ENCODE measurements at regions not wholly inside any gene's neighbourhood (a gene's known extent, or its start where the extent isn't known, plus 50 kb on each side); places are given as distances from the start of the nearest gene placed in this dataset.

DNA sequence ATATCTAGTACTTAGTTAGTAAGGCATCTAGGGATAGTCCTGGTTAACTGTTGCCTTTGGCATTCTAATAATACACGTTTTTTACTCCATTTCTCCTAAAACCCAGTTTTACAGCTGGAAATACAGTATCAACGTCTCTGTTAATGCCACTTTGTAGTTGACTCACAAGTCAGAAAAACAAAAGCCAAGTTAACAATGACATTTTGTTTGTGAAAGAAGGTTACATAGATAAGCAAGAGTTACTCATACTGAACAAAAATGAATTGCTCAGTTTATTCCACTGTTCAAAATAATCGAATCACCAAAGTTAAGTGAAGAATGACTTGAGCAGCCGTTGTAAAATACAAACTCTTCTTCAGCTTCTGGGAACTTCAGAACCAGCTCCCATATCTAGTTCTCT, 540.3 kb downstream of the ETS1 start:
- no peak for ATAC-seq
- DNase-seq, result no peak
- intact Hi-C loops (cut with DNase I, micrococcal nuclease), result no loop called here

DNA sequence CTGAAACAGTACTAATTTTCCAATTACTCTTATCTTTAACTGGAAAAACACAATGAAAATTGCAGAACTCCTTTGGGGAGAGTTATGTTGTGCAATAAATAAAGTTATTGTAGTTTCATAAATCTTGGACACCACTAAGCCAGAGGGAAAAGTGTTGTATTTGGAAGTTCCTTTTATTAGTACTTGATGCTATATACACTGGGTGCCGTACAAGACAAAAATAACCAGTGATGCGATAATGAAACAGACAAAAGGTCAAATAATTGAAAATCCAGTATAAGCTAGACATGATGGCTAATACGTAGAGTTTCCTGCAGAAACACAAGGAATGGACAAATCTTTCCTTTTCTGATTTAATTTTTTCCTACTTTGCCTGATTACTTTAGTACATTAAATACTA, 541.1 kb downstream of the ETS1 start:
- ATAC-seq, result no peak
- intact Hi-C loops (cut with DNase I, micrococcal nuclease), result no loop called here
- no peak for DNase-seq

DNA sequence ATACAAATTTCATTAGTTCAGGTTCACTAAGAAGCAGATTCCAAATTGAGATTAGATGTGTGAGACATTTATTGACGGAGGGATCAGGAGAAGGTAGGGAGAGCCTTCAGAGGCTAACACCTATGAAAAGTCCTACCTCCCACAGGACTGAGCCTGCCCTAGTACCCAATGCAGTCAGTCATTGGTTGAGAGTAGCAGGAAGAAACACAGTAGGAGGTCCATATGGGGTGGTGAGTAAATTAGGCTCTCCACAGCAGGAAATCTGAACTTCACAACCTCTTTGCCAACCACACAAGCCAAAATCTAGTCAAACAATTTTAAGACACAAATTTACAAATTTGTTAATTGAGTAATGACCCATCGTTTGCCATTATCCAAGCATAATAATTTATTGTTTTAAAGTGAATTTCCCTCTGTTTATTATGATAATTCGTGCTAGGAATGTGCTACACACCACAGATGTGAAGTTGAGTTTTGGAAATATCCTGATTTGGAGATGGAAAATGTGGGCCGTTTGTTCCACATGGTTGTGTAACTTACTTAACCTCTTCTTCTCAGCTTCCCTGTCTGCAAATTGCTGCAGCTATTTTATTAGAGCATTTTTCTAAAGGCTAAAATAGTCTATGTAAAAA, 542.1 kb downstream of the ETS1 start:
- DNase-seq (no peak), ATAC-seq (no peak)
- intact Hi-C loops (cut with DNase I, micrococcal nuclease), result no loop called here

DNA sequence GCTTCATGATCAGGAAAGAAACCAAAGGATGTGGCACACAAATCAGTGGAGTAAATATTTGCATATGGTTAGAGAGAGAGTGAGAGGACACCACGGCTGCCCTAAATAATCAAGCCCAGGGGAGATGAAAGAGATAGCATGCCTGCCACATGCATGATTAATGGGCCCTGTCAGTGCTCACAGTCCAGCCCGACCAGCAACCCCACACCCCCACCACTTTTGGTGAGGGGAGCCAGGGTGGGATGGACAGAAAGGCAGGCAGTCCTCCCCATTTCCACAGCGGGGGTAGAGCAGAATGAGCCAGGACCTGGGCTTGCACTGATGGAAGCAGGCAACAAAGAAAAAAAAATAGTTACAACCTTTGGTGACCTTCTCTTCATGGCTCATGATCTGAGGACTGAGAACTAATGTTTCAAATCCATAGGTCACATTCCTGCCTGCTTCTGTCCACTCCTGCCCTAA, 545.0 kb downstream of the ETS1 start:
- ATAC-seq, result no peak
- intact Hi-C loops (cut with DNase I, micrococcal nuclease), result no loop called here

DNA sequence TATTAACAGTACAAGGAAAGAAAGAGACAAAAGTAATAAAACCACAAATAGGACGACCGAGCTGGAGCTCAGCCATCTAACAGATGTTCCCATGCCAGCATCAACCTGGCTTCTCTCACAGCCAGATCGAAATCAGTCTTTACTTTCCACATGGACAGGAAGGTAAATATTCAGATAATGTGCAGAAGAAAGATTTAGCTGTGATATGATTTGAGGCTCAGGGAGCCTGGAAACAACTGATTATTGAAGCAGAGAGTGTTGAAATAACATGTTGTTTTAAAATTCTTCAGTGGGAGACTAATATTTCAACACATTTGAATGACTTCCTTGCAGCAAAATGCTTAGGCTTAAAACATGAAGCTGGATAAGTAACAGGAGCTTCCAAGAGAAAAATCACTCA, 546.8 kb downstream of the ETS1 start:
- ATAC-seq (no peak), DNase-seq (no peak)
- intact Hi-C loops (cut with DNase I, micrococcal nuclease), result no loop called here

More for the DNA sequence above, 545.0 kb downstream of the ETS1 start:
- no peak for DNase-seq

DNA sequence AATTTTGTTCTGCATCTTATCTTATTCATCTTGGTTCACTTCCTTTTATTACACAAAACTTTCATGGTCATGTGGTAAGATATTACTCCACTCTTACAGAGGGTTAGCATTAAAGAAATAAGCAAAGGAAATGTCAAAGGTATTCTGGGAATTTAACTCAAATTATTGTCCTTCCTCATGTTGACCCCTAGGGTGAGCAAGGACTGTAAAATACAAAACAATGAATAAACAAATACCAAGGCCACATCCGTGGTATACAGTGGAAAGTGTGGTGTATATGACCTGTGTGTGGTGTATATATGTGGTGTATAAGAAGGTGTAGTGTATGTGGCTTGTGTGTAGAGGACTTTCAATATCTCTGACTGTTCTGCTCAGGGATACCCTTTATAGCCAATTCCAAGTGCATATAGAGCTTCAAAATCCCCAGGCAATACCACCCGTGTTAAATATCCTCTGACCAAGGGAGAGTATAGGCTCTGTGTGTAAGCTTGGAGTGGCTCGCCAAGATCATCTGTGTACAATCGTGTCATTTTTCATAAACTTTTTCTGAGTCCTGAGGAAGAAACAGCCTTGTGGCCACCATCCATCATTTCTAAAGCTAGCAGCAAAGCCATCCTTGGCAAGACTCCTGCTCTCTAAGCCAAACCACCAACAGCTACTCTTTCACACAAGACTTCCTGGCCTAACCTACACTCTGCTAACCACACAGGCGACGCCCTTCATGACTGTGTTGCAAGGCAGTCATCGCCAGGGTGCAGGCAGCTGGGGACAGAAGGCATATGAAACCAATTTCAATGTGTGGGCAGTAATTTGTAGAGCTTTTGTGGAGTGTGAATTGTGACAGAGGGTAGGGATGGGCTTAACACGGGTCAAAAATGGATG, 548.0 kb downstream of the ETS1 start:
- intact Hi-C loops (cut with DNase I, micrococcal nuclease), result loop anchor here in 1 of 2 donors (10.0 kb wide), 2 partner anchors 115 to 795 kb away; no protein-coding TSS in a partner anchor
- DNase-seq, result peak; percentile 18 to 29
- peak; percentile 44 for ATAC-seq

DNA sequence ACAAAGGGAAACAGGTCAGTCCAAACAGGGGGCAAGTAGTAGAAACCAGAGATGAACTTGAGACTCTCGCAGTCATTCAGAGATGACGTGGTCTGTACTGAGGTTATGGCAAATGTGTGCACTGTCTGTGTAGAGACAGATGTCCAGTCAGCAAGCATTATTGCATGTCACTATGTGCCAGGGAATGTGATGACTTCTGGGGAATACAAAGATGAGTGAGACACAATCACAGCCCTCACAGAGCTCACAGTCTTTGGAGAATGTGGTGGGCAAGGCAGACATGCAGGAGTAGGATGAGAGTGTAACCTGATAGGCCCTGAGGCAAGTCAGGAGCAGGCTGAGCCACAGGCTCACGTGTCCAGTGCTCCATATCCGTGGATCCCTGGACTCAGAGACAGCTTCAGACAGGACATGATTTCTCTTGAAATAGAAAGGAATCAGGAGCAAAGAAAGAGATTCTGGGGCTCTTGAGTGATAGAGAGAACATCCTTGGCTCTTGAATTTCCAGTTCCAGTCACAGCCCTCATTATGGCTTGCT, 550.7 kb downstream of the ETS1 start:
- intact Hi-C loops (cut with DNase I, micrococcal nuclease), result loop anchor here in 1 of 2 donors (10.0 kb wide), 2 partner anchors 118 to 798 kb away; no protein-coding TSS in a partner anchor
- DNase-seq (no peak), ATAC-seq (no peak)

DNA sequence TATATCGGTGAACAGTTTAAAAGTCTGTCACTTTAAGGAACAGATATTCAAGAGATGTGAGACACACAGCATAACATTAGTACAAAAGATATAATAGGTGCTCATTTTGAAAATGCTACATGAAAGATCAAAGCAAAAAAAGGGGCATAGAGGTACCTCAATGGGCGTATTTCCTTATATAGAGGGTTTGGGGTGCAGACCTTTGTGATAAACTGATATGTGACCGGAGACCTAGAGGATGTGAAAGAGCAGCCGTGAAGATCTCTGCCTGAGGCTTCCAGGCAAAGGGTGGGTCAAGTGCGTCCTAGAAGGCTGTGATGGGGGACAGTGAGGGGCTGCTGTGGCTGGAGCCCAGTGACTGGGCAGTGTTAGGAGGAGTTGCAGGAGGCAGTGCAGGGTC, 551.4 kb downstream of the ETS1 start:
- intact Hi-C loops (cut with DNase I, micrococcal nuclease), result loop anchor here in 1 of 2 donors (10.0 kb wide), 2 partner anchors 119 to 799 kb away; no protein-coding TSS in a partner anchor
- DNase-seq (no peak), ATAC-seq (no peak)

DNA sequence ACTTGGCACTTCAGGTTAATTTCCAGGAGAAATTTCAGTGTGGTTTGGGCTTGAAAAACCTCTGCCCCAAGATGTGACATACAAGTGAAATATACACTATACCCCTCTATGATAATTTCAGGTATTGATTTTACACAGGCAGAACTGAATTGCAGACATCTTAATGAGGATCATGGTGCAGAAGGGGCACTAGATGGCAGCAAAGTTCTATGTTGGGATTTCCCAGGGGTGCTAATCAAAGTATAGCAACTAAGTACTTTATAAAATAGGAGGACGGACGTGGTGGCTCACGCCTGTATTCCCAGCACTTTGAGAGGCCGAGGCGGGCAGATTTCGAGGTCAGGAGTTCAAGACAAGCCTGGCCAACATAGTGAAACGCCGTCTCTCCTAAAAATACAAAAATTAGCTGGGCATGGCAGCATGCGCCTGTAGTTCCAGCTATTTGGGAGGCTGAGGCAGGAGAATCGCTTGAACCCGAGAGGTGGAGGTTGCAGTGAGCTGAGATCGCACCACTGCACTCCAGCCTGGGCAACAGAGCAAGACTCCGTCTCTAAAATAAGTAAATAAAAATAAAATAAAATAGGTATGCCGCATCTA, 555.7 kb downstream of the ETS1 start:
- intact Hi-C loops (cut with DNase I, micrococcal nuclease), result loop anchor here in 1 of 2 donors (10.0 kb wide), 2 partner anchors 123 to 803 kb away; no protein-coding TSS in a partner anchor
- peak in 1 of 2 donors; percentile 32 for DNase-seq
- peak; percentile 63 for ATAC-seq

DNA sequence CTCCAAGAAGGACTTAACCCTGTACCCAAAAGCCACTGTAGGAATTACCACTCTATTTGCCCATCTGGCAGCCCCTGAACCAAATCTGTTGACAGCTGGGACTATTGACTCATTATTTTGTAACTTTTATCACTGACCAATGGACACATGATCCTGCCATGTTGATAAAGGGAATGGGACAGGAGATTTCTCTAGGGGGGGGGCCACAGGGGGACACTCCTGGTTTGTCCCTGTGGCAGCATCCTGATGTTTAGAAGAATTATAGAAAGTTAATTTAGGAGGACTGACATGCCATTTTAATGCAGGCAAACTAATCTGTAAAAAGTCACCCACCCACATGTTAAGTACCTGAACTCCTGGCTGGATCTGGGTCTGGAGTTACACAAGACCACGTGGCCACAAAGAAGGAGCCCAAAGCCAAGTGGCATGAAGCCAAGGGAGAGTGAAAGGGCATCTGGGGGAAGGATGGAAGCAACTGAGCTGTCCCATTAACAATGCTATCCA, 558.1 kb downstream of the ETS1 start:
- intact Hi-C loops (cut with DNase I, micrococcal nuclease), result no loop called here
- ATAC-seq (no peak), DNase-seq (no peak)

DNA sequence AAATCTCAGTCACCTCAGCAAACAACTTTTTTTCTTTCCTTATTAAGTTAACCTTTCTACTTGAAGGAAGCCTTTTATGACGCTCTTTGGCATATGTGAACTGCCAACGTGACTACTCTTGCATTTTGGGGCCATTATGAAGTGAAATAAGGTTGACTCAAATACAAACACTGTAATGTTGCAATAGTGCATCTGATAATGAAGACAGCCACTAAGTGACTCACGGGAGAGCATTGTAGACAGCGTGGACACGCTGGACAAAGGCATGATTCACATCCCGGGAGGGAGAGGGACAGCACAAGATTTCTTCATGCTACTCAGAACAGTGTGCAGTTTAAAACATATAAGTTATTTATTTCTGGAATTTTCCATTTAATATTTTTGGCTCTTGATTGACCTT, 560.8 kb downstream of the ETS1 start:
- no peak for DNase-seq
- intact Hi-C loops (cut with DNase I, micrococcal nuclease), result no loop called here
- no peak for ATAC-seq

DNA sequence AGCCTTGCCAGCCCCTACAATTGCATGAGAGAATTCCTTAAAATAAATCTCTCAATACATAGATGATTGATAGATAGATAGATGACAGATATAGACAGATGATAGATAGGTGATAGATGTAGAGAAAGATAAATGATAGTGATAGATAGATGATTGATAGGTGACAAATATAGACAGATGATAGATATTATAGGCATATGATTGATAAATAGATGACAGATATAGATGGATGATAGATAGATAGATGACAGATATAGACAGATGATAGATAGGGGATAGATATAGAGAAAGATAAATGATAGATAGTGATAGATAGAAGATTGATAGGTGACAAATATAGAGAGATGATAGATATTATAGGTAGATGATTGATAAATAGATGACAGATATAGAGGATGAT, 564.6 kb downstream of the ETS1 start:
- intact Hi-C loops (cut with DNase I, micrococcal nuclease), result no loop called here
- ATAC-seq (no peak), DNase-seq (no peak)

DNA sequence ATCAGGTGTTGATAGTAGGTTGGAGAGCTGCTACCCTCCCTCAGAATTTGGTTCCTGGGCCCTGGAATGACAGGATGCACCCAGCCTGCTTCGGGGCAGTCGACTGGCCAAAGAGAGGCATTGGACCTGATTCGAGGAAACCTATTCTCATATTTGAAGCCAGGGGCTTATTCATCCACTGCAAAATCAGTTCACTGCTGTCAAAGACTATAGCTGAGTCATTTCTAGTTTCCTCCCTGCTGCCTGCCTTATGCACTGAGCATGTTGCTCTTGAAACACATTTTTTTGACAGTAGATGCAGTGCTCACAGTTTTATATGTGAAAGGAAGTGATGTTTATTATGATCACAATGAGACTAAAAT, 565.4 kb downstream of the ETS1 start:
- ATAC-seq (no peak), DNase-seq (no peak)
- intact Hi-C loops (cut with DNase I, micrococcal nuclease), result no loop called here

DNA sequence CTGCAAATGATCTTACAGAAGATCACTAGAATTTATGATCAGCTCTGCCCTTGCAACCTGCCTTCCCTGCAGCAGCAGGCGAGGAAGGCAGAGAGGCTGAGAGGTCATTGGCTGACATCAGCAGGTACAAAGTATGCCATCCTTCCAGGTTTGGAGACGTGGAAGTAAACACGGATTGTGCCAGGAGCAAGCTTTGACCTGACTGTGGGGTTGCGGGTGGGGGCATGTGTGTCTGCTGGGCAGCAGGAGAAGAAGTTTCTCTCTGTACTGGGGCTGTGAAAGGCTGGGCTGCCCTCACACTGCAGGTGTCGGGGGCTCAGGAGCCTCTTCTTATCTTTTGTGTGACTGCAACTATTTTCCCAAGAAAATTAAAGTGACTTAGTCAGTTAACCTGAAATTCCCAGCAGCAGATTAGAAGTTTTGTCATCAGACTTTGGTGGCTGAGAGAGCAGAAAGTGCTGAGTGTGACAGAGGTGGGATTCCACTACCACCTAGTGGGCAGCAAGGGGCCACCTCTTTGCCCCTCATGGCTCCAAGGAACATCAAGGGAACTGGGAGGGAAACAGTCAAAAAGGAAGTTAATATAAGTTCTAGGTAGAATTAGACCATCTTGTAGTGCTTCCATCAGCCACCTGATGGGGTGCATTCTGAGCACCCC, 565.9 kb downstream of the ETS1 start:
- DNase-seq (no peak), ATAC-seq (no peak)
- intact Hi-C loops (cut with DNase I, micrococcal nuclease), result no loop called here

DNA sequence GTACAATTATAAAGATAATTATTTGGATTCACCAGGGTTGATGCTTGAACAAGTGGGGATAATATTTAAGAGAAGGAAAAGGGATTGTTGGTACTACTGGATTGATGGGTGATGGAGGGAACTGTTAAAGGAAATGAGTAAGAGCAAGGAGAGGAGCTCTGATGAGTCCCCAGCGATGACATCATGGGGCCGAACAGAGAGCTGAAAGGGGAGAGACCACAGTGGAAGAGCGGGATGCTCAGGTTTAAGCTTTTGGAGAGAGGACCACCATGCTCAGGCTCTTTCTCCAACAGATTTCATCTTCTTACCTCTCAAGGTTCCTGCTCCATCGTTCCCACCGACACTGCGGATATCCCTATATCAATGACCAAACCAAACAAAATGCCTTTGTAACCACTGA, 568.7 kb downstream of the ETS1 start:
- no peak for ATAC-seq
- no peak for DNase-seq
- intact Hi-C loops (cut with DNase I, micrococcal nuclease), result no loop called here

DNA sequence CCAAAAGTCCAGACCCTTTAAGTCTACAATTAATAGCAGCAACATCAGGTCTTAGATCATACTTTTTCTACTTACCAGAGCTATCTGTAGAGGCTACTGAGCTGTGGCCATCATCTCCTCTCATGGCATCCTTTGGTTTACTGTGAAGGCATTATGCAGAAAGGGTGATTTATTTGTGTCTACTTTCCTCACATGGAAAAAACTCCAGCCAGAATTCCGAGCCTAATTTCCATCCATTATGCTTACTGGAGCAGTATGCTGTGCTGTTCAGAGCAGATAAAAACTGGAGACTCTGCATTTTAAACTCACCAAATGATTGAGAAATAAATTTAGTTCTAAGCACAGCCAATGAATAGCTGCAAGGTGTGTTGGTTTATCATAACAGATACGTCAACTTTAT, 581.8 kb downstream of the ETS1 start:
- intact Hi-C loops (cut with DNase I, micrococcal nuclease), result no loop called here
- DNase-seq, result no peak

DNA sequence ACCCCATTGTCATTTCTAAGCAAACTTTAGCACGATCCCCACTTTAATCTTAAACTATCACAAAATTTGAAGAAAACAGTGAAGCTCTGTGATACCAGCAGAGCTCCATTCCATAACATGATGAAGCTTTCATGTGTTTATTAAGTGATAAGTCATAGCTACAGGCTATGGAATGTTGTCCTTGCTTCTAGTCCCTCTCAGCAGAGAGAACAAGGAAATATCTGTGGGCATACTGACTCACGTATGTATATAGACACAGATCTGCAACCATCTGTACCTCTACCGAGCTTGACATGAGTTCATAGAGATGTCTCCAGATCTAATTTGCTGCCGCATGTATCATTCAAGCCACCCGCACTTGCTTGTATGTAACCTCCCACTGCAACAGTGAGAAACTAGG, 588.9 kb downstream of the ETS1 start:
- ATAC-seq (no peak), DNase-seq (no peak)
- intact Hi-C loops (cut with DNase I, micrococcal nuclease), result no loop called here

More for the DNA sequence above, 581.8 kb downstream of the ETS1 start:
- no peak for ATAC-seq

DNA sequence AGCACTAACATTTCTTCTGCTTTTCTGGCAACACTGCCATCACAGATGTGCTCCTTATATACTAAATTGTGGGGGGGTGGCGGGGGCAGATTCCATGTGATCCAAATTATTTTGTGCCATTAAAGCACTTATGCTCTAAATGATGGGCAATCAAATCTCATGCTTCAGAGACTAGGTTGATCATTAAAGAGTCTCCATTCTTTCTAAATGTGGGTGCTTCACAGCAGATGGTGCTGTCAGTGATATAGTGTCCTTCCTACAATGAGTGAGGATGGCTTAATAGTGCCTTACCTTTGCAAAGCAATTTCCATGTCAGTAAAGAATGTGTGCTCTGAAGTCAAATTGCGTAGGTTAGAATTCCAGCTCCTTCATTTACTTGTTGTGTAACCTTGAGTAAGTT, 589.8 kb downstream of the ETS1 start:
- no peak for DNase-seq
- ATAC-seq, result no peak
- intact Hi-C loops (cut with DNase I, micrococcal nuclease), result no loop called here

DNA sequence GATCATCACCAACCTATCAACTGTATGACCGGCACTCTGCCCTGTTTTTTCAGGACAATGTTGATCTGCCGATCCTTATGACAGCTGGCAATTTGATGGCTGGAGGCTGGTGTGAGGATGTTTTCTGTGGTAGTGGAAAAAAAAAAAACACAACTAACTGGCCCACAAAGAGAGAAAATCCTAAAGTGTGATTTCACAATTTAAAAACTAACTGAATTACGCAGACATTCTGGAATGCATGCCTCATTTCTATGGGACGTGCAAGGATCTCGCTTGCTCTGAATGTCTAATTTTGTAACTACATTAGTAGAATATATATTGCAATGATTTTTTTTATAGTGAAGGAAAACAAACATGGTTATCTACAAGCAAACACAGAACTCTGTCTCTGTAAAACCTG, 590.5 kb downstream of the ETS1 start:
- ATAC-seq, result no peak
- DNase-seq, result no peak
- intact Hi-C loops (cut with DNase I, micrococcal nuclease), result no loop called here
